ENCODE measurements at regions not wholly inside any gene's neighbourhood (a gene's known extent, or its start where the extent isn't known, plus 50 kb on each side); places are given as distances from the start of the nearest gene placed in this dataset.
A peak's percentile ranks its signal among the peaks of the same experiment; 100 is the strongest.

DNA sequence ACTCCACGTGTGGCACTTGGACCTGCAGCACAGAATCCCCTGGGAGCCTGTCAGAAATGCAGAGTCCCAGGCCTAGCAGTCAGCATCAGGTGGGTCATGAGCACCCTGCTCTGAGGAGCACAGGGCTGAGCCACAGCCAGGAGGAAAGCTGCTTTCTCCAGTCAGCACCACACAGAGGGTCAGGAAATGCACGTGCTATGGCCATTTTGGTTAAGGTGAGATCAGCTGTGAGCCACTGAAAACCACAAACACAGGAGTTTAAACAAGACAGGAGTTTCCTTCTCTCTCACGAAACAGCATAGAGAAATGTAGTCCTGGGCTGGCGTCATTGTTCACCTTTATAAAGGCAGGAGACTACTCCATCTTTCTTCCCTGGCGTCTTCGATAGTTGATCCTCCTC lies 204.5 kb upstream of the SFSWAP start:
- no peak overlapping the region for H3K27ac ChIP-seq
- H3K9me3 ChIP-seq, result no peaks in the 10 kb centered on the region
- no peak for DNase-seq
- 82 to 83% methylated on average over 5 to 6 of the region's 6 CpGs for WGBS, 2 donors
- no peaks in the 10 kb centered on the region for H3K27me3 ChIP-seq
- H3K36me3 ChIP-seq, result no peaks in the 10 kb centered on the region
- TF ChIP-seq POLR2A (IDR thresholded peaks at IDR 0.05), result no peak
- TF ChIP-seq, protein P1, sequence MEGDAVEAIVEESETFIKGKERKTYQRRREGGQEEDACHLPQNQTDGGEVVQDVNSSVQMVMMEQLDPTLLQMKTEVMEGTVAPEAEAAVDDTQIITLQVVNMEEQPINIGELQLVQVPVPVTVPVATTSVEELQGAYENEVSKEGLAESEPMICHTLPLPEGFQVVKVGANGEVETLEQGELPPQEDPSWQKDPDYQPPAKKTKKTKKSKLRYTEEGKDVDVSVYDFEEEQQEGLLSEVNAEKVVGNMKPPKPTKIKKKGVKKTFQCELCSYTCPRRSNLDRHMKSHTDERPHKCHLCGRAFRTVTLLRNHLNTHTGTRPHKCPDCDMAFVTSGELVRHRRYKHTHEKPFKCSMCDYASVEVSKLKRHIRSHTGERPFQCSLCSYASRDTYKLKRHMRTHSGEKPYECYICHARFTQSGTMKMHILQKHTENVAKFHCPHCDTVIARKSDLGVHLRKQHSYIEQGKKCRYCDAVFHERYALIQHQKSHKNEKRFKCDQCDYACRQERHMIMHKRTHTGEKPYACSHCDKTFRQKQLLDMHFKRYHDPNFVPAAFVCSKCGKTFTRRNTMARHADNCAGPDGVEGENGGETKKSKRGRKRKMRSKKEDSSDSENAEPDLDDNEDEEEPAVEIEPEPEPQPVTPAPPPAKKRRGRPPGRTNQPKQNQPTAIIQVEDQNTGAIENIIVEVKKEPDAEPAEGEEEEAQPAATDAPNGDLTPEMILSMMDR (IDR thresholded peaks at IDR 0.05), result no peak
- no peaks in the 10 kb centered on the region for H3K4me1 ChIP-seq
- intact Hi-C loops (cut with DNase I), result no loop called here
- no peak overlapping the region for H3K4me3 ChIP-seq (replicated peaks in 1 of 3)

DNA sequence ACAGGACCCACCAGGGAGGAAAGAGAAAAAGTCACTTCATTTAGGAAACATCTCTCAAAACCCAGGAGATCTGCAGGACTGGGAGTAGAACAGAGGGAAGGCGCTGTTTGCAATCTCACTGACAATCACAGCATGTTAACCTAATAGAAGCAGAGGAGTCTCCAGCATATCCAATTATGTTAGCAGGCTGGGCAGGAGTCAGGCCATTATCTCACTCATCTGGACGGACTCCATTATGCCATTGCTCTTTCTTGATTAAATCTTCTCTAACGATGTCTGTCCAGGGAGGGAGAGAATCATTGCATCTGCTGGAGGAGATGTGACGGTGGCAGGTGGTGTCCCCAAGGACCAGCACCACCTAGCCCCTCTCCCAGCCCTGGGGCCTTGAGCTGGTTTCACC lies 203.8 kb upstream of the SFSWAP start:
- intact Hi-C loops (cut with DNase I), result no loop called here
- Histone ChIP-seq H3K4me1 (no peaks in the 10 kb centered on the region), H3K36me3 (no peaks in the 10 kb centered on the region), H3K9me3 (no peaks in the 10 kb centered on the region), H3K27ac (no peak overlapping the region), H3K27me3 (no peaks in the 10 kb centered on the region), H3K4me3 (replicated peaks in 1 of 3) (no peak overlapping the region)
- 73 to 74% methylated on average over 4 of the region's 4 CpGs for WGBS, 2 donors
- no peak for DNase-seq
- TF ChIP-seq, protein P1 (IDR thresholded peaks at IDR 0.05), result no peak
- TF ChIP-seq POLR2A (IDR thresholded peaks at IDR 0.05), result no peak

DNA sequence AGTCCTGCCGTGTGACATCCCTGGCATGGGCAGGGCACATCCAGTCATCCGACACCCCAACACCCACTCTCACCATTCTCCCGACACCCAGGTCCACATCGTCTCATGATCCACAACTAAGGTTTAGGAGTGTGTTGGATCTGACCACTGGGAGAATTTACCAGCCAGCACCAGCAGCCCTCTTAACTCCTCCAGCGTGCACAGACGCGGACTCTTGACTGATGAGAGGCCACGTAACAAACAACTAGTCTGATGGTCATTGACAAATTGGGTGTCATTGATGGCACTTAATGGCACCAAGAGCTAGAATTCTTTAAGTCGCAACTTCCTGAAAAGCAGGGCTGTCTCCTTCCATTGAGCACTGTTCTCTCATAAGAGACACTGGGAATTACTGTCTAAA lies 203.0 kb upstream of the SFSWAP start:
- DNase-seq, result peak; percentile 52 to 57
- H3K27me3 ChIP-seq, result no peaks in the 10 kb centered on the region
- 44 to 48% methylated on average over 9 of the region's 9 CpGs for WGBS, 2 donors
- no peak overlapping the region for H3K4me3 ChIP-seq (replicated peaks in 1 of 3)
- intact Hi-C loops (cut with DNase I), result no loop called here
- no peaks in the 10 kb centered on the region for H3K4me1 ChIP-seq
- H3K36me3 ChIP-seq, result no peaks in the 10 kb centered on the region
- no peak overlapping the region for H3K27ac ChIP-seq
- H3K9me3 ChIP-seq, result no peaks in the 10 kb centered on the region
- TF ChIP-seq, protein P1 (IDR thresholded peaks at IDR 0.05), result no peak
- no peak for TF ChIP-seq POLR2A (IDR thresholded peaks at IDR 0.05)

DNA sequence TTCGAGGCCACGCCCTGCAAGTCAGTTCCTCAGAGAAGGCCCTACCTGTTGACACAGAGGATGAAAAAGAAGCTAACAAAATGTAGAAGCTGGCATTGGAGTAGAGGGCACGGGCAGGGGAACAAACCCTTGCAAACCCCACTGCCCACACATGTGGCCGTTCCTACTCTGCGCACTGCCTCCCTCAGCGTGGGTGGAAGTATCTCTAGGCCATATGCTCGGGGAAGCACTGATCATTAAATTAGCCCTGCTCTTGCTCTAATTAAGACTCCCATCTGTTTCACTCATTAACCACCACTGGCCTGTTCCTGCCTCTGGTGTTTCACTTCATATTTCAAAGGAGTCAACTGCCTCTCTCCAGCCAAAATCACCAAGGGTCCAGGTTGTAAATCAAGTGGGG lies 201.2 kb upstream of the SFSWAP start:
- Histone ChIP-seq H3K4me1 (no peaks in the 10 kb centered on the region), H3K4me3 (replicated peaks in 1 of 3) (no peak overlapping the region), H3K27ac (no peak overlapping the region), H3K9me3 (no peaks in the 10 kb centered on the region), H3K27me3 (no peaks in the 10 kb centered on the region), H3K36me3 (no peaks in the 10 kb centered on the region)
- 76 to 83% methylated on average over 7 of the region's 7 CpGs for WGBS, 2 donors
- DNase-seq, result no peak
- intact Hi-C loops (cut with DNase I), result no loop called here
- no peak for TF ChIP-seq POLR2A (IDR thresholded peaks at IDR 0.05)
- TF ChIP-seq, protein P1 (IDR thresholded peaks at IDR 0.05), result no peak

DNA sequence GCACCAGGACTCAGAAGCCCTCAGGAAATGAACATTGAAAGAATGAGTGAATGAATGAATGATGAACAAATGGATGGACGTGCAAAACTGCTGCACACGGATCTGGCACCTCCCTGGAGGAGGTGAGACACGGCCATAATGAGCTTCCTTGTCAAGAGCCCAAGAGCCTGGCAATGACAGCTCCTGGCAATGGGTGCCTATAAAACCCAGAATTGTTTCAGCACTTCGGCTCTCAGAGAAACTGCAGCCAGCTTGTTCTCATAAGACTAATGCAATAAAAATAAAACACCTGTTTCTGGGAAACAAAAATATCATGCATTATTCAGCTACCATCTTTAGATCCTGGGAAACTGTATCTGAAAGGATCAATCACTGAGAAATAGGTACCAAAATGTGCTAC lies 200.5 kb upstream of the SFSWAP start:
- intact Hi-C loops (cut with DNase I), result no loop called here
- Histone ChIP-seq H3K27me3 (no peaks in the 10 kb centered on the region), H3K27ac (no peak overlapping the region), H3K4me3 (replicated peaks in 1 of 3) (no peak overlapping the region), H3K36me3 (no peaks in the 10 kb centered on the region), H3K4me1 (no peaks in the 10 kb centered on the region), H3K9me3 (no peaks in the 10 kb centered on the region)
- 64 to 66% methylated on average over 4 of the region's 4 CpGs for WGBS, 2 donors
- no peak for DNase-seq
- TF ChIP-seq, protein P1 (IDR thresholded peaks at IDR 0.05), result no peak
- no peak for TF ChIP-seq POLR2A (IDR thresholded peaks at IDR 0.05)
